HEK293 (cell line): ENCODE measurements at regions not wholly inside any gene's neighbourhood (a gene's known extent, or its start where the extent isn't known, plus 50 kb on each side); places are given as distances from the start of the nearest gene placed in this dataset.

Experiments used
- CTCF ChIA-PET: fragments of 350-600 bp; formaldehyde crosslinking; extraction: SDS; loops from one replicate; lab custom pipeline; 2021; ENCODE audit warnings: antibody characterized with exemption; lab: Yijun Ruan, JAX
- POLR2A ChIA-PET: fragments of 300-600 bp; formaldehyde crosslinking; extraction: SDS; loops from one replicate; lab custom pipeline; 2020; ENCODE audit warnings: antibody characterized with exemption, inconsistent platforms; lab: Yijun Ruan, JAX
- H3K27ac ChIP-seq: fragments of 200-500 bp; sonication (Bioruptor generic); 2 replicates; pipeline ENCODE4 v1.5.1; 2014; ENCODE audit warnings: low read depth, low read length, control low read depth, inconsistent platforms; ENCODE audit errors: extremely low read depth
- H3K36me3 ChIP-seq, 2 experiments: fragments of 200-500 bp in 1 of 2; sonication (Bioruptor generic) in 1 of 2; 1 replicate in 1 of 2; 2 replicates in 1 of 2; pipeline ENCODE4 v1.5.1; 2014 to 2017; ENCODE audit warnings: inconsistent platforms in 2 of 2, low read length in 2 of 2; ENCODE audit not compliant: control insufficient read depth in 2 of 2, insufficient read depth in 1 of 2
- H3K4me1 ChIP-seq: fragments of 200-500 bp; sonication (Bioruptor generic); 2 replicates; pipeline ENCODE4 v1.5.1; 2014; ENCODE audit warnings: mild to moderate bottlenecking, low read length, inconsistent platforms; ENCODE audit not compliant: control insufficient read depth, insufficient read depth
- H3K4me3 ChIP-seq: 2 replicates; pipeline ENCODE4 v1.5.1; 2011; ENCODE audit warnings: low read depth, mild to moderate bottlenecking, control low read depth, low read length, moderate library complexity
- H3K9me3 ChIP-seq: fragments of 200-500 bp; sonication (Bioruptor generic); 2 replicates; pipeline ENCODE4 v1.5.1; 2014; ENCODE audit warnings: low read depth, low read length, inconsistent platforms; ENCODE audit not compliant: control insufficient read depth, insufficient read depth
- GLI2 ChIP-seq: fragments of 450-650 bp; formaldehyde crosslinking; IDR thresholded peaks from 2 replicates; pipeline ENCODE4; 2017; ENCODE audit warnings: missing biosample characterization, missing genetic modification characterization, low read depth, borderline replicate concordance
- GLIS2 ChIP-seq: fragments of 450-650 bp; formaldehyde crosslinking; IDR thresholded peaks from 2 replicates; pipeline ENCODE4 v1.5.1; 2016; ENCODE audit warnings: missing biosample characterization, missing genetic modification characterization
- KLF10 ChIP-seq: fragments of 450-650 bp; IDR thresholded peaks from 2 replicates; pipeline ENCODE4 v1.5.1; 2018; ENCODE audit warnings: missing biosample characterization, mild to moderate bottlenecking, missing genetic modification characterization
- TRIM28 ChIP-seq: IDR thresholded peaks from 2 replicates; pipeline ENCODE4 v1.6.1; 2011; ENCODE audit warnings: low read length, control low read depth, borderline replicate concordance
- ZBTB20 ChIP-seq: fragments of 450-650 bp; formaldehyde crosslinking; IDR thresholded peaks from 2 replicates; pipeline ENCODE4 v1.5.1; 2016; ENCODE audit warnings: missing biosample characterization, missing genetic modification characterization
- ZBTB44 ChIP-seq: fragments of 450-650 bp; IDR thresholded peaks from 2 replicates; pipeline ENCODE4 v1.5.1; 2018; ENCODE audit warnings: missing biosample characterization, mild to moderate bottlenecking, missing genetic modification characterization
- ZNF10 ChIP-seq: fragments of 450-650 bp; formaldehyde crosslinking; IDR thresholded peaks from 2 replicates; pipeline ENCODE4 v1.5.1; 2017; ENCODE audit warnings: missing biosample characterization, missing genetic modification characterization
- ZNF114 ChIP-seq: fragments of 450-650 bp; formaldehyde crosslinking; IDR thresholded peaks from 2 replicates; pipeline ENCODE4 v1.5.0; 2017; ENCODE audit warnings: missing biosample characterization, missing genetic modification characterization
- ZNF239 ChIP-seq: fragments of 450-650 bp; formaldehyde crosslinking; IDR thresholded peaks from 2 replicates; pipeline ENCODE4 v1.5.1; 2016; ENCODE audit warnings: missing biosample characterization, missing genetic modification characterization
- ZNF26 ChIP-seq: fragments of 450-650 bp; formaldehyde crosslinking; IDR thresholded peaks from 2 replicates; pipeline ENCODE4 v1.5.1; 2016; ENCODE audit warnings: missing biosample characterization, missing genetic modification characterization
- ZNF266 ChIP-seq: fragments of 450-650 bp; formaldehyde crosslinking; IDR thresholded peaks from 2 replicates; pipeline ENCODE4 v1.5.1; 2016; ENCODE audit warnings: missing biosample characterization, missing genetic modification characterization, low read depth
- ZNF423 ChIP-seq: fragments of 450-650 bp; formaldehyde crosslinking; IDR thresholded peaks from 2 replicates; pipeline ENCODE4 v1.5.1; 2016; ENCODE audit warnings: missing biosample characterization, missing genetic modification characterization
- ZNF510 ChIP-seq: fragments of 450-650 bp; formaldehyde crosslinking; IDR thresholded peaks from 2 replicates; pipeline ENCODE4 v1.5.1; 2018; ENCODE audit warnings: mild to moderate bottlenecking, missing genetic modification characterization, missing biosample characterization; ENCODE audit not compliant: insufficient replicate concordance
- ZNF544 ChIP-seq: fragments of 450-650 bp; formaldehyde crosslinking; IDR thresholded peaks from 2 replicates; pipeline ENCODE4 v1.5.0; 2017; ENCODE audit warnings: missing biosample characterization, missing genetic modification characterization
- ZNF558 ChIP-seq: fragments of 450-650 bp; formaldehyde crosslinking; IDR thresholded peaks from 2 replicates; pipeline ENCODE4 v1.5.1; 2016; ENCODE audit warnings: missing biosample characterization, missing genetic modification characterization
- ZNF561 ChIP-seq: fragments of 450-650 bp; IDR thresholded peaks from 2 replicates; pipeline ENCODE4 v1.5.1; 2018; ENCODE audit warnings: missing biosample characterization, missing genetic modification characterization, borderline replicate concordance
- ZNF571 ChIP-seq: fragments of 450-650 bp; formaldehyde crosslinking; IDR thresholded peaks from 2 replicates; pipeline ENCODE4 v1.5.0; 2017; ENCODE audit warnings: missing biosample characterization, missing genetic modification characterization
- ZNF585B ChIP-seq: fragments of 450-650 bp; formaldehyde crosslinking; IDR thresholded peaks from 2 replicates; pipeline ENCODE4 v1.5.1; 2016; ENCODE audit warnings: missing biosample characterization, missing genetic modification characterization
- ZNF623 ChIP-seq: fragments of 450-650 bp; formaldehyde crosslinking; IDR thresholded peaks from 2 replicates; pipeline ENCODE4 v1.5.1; 2016; ENCODE audit warnings: missing biosample characterization, missing genetic modification characterization
- ZNF626 ChIP-seq: fragments of 450-650 bp; sonication (Bioruptor Pico); formaldehyde crosslinking; IDR thresholded peaks from 2 replicates; pipeline ENCODE4 v1.5.1; 2018; ENCODE audit warnings: missing biosample characterization, missing genetic modification characterization, inconsistent platforms
- ZNF658 ChIP-seq: fragments of 450-650 bp; formaldehyde crosslinking; IDR thresholded peaks from 2 replicates; pipeline ENCODE4; 2016; ENCODE audit warnings: missing biosample characterization, missing genetic modification characterization
- ZNF837 ChIP-seq: fragments of 450-650 bp; formaldehyde crosslinking; IDR thresholded peaks from 2 replicates; pipeline ENCODE4 v1.5.1; 2016; ENCODE audit warnings: missing biosample characterization, missing genetic modification characterization
- TF ChIP-seq, protein P1 (sequence below): fragments of 450-650 bp; formaldehyde crosslinking; IDR thresholded peaks from 2 replicates; pipeline ENCODE4 v1.5.1; 2016; ENCODE audit warnings: missing biosample characterization, missing genetic modification characterization
- TF ChIP-seq, protein P2 (sequence below): fragments of 450-650 bp; formaldehyde crosslinking; IDR thresholded peaks from 2 replicates; pipeline ENCODE4 v1.5.1; 2016; ENCODE audit warnings: missing biosample characterization, missing genetic modification characterization

DNA sequence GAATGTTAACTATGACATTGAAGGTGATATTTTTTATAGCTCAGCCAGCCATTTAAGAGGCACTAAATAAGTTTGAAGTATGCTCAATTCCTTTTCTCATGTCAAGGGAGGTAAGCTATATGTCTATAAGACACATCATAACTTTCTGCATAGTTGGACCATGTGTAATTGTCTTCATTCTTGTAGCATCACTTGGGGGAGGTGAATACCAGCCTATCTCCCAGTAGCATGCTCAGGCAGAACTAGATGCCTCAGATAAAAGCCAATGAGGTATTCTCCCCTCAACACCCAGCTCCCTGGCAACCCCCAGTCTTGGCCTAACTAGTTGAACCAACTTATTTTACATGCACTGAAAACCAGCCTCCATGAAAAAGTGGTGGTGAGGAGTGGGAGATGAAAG, 158.3 kb upstream of the JAG1 start (continued):
- no peak for TF ChIP-seq ZBTB44
- no peak for TF ChIP-seq ZNF558 (tag by site-specific recombination)
- no peak for TF ChIP-seq ZNF266 (tag by site-specific recombination)
- TF ChIP-seq ZNF623 (tag by site-specific recombination), result no peak
- no peak for TF ChIP-seq ZNF658 (tag by site-specific recombination)
- TF ChIP-seq, protein P1, sequence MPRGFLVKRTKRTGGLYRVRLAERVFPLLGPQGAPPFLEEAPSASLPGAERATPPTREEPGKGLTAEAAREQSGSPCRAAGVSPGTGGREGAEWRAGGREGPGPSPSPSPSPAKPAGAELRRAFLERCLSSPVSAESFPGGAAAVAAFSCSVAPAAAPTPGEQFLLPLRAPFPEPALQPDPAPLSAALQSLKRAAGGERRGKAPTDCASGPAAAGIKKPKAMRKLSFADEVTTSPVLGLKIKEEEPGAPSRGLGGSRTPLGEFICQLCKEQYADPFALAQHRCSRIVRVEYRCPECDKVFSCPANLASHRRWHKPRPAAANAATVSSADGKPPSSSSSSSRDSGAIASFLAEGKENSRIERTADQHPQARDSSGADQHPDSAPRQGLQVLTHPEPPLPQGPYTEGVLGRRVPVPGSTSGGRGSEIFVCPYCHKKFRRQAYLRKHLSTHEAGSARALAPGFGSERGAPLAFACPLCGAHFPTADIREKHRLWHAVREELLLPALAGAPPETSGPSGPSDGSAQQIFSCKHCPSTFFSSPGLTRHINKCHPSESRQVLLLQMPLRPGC, result no peak
- TF ChIP-seq ZNF837 (tag by site-specific recombination), result no peak
- TF ChIP-seq, all 188 proteins: peak for 0

DNA sequence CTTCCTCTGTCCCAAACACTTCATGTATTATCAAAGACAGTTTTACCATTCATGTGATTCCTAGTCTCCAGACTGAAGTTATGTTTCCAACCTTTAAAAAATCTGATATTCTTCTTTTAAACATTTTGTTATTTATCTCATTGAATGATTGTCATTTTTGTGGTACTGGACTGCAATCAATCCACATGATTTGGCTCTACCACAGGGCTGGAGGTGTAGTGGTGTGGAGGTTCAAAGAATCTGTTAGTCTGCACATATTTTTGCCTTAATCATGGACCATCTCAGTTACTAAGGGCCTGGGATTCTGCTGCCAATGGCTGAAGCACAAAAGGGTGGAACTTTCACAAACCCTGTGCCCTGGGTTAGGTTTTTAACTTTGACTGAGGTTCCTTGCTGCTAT, 164.1 kb upstream of the JAG1 start:
- no peaks in the 10 kb centered on the region for H3K36me3 ChIP-seq
- CTCF ChIA-PET, result no interaction called here
- no peaks in the 10 kb centered on the region for H3K4me1 ChIP-seq
- H3K9me3 ChIP-seq, result no peaks in the 10 kb centered on the region
- no peak overlapping the region for H3K27ac ChIP-seq
- TF ChIP-seq ZNF571 (no peak), ZNF585B (no peak), ZNF423 (tag by site-specific recombination) (no peak), ZNF510 (tag by site-specific recombination) (no peak), GLIS2 (tag by site-specific recombination) (no peak), KLF10 (tag by site-specific recombination) (no peak), ZNF114 (tag by site-specific recombination) (no peak), ZNF626 (tag by site-specific recombination) (no peak), ZNF544 (no peak), ZNF10 (tag by site-specific recombination) (no peak), TRIM28 (no peak), GLI2 (tag by site-specific recombination) (no peak), ZBTB20 (tag by site-specific recombination) (no peak), ZNF239 (tag by site-specific recombination) (no peak), ZNF561 (tag by site-specific recombination) (no peak), ZNF26 (tag by site-specific recombination) (no peak)
- TF ChIP-seq, protein P2, sequence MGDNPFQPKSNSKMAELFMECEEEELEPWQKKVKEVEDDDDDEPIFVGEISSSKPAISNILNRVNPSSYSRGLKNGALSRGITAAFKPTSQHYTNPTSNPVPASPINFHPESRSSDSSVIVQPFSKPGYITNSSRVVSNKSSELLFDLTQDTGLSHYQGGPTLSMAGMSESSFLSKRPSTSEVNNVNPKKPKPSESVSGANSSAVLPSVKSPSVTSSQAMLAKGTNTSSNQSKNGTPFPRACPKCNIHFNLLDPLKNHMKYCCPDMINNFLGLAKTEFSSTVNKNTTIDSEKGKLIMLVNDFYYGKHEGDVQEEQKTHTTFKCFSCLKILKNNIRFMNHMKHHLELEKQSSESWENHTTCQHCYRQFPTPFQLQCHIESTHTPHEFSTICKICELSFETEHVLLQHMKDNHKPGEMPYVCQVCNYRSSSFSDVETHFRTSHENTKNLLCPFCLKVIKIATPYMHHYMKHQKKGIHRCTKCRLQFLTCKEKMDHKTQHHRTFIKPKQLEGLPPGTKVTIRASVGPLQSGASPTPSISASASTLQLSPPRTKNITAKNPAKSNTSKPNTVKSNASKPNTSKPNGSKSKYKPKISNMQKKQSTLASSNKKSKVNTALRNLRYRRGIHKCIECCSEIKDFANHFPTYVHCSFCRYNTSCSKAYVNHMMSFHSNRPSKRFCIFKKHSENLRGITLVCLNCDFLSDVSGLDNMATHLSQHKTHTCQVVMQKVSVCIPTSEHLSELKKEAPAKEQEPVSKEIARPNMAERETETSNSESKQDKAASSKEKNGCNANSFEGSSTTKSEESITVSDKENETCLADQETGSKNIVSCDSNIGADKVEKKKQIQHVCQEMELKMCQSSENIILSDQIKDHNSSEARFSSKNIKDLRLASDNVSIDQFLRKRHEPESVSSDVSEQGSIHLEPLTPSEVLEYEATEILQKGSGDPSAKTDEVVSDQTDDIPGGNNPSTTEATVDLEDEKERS (tag by site-specific recombination), result no peak
- POLR2A ChIA-PET, result no interaction called here
- no peak overlapping the region for H3K4me3 ChIP-seq
